AG09319 (cell line): ENCODE measurements at regions not wholly inside any gene's neighbourhood (a gene's known extent, or its start where the extent isn't known, plus 50 kb on each side); places are given as distances from the start of the nearest gene placed in this dataset.

Experiments used
- DNase-seq: peaks from one replicate; pipeline ENCODE4 v3.0.0-alpha.2; 2010; ENCODE audit warnings: low read depth; ENCODE audit errors: extremely low read depth
- TF ChIP-seq, protein P1 (sequence below): IDR thresholded peaks from 2 replicates; pipeline ENCODE4 v1.5.1; 2011; ENCODE audit warnings: low read depth, mild to moderate bottlenecking, inconsistent platforms, low read length, moderate library complexity

DNA sequence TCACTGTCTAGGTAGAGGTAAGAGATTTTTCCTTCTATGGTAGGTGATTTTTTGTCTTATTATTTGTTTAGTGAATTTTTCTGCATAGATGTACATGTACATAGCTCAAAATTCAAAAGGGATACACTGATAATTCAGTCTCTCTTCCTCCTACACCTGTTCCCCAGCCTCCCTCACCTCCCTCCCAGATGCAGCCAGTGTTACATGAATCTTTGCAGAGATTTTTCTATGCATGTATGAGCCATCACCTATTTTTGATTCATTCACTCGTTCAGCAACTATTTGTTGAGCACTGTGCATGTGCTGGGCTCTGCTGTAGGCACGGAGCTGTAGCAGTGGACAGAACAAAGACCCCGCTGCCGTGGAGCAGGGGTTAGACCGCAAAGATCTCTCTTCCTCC lies 218.9 kb downstream of the AACS start:
- TF ChIP-seq, protein P1, sequence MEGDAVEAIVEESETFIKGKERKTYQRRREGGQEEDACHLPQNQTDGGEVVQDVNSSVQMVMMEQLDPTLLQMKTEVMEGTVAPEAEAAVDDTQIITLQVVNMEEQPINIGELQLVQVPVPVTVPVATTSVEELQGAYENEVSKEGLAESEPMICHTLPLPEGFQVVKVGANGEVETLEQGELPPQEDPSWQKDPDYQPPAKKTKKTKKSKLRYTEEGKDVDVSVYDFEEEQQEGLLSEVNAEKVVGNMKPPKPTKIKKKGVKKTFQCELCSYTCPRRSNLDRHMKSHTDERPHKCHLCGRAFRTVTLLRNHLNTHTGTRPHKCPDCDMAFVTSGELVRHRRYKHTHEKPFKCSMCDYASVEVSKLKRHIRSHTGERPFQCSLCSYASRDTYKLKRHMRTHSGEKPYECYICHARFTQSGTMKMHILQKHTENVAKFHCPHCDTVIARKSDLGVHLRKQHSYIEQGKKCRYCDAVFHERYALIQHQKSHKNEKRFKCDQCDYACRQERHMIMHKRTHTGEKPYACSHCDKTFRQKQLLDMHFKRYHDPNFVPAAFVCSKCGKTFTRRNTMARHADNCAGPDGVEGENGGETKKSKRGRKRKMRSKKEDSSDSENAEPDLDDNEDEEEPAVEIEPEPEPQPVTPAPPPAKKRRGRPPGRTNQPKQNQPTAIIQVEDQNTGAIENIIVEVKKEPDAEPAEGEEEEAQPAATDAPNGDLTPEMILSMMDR: no peak

DNA sequence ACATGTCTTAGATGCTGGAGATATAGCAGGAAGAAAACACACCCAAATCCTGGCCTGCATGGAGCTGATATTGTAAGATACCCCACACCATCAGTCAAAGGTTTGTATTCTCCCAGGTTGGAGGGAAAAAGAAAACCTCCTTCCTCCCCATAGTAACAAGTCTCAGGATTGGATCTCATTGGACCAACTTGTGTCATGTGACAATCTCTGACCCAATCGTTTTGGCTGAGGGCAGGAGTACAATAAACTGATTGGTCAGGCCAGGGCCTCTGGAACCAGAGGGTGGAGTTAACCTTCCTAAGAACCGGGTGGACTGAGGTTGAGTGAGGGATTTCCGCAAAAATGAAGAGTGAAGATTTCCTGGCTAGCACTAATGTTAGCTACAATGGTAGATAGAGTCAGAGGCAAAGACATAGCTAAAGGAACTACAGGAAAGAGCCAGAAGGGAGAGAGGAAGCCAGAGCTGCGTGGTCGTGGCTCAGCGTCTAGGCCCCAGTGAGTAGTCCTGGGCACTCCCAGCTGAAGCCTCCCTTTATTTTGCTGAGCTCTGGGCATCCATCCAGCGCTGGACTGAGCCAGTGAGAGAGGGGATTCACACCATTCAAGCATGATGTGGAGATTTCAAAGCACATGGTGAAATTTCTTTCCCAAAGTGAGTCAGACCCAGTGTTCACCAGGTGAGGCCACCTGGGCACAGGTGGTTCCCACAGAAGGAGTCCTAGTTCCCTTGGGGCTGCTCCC lies 219.9 kb downstream of the AACS start:
- no peak for DNase-seq
- TF ChIP-seq, protein P1: no peak

More for the DNA sequence above, 218.9 kb downstream of the AACS start:
- DNase-seq: no peak

DNA sequence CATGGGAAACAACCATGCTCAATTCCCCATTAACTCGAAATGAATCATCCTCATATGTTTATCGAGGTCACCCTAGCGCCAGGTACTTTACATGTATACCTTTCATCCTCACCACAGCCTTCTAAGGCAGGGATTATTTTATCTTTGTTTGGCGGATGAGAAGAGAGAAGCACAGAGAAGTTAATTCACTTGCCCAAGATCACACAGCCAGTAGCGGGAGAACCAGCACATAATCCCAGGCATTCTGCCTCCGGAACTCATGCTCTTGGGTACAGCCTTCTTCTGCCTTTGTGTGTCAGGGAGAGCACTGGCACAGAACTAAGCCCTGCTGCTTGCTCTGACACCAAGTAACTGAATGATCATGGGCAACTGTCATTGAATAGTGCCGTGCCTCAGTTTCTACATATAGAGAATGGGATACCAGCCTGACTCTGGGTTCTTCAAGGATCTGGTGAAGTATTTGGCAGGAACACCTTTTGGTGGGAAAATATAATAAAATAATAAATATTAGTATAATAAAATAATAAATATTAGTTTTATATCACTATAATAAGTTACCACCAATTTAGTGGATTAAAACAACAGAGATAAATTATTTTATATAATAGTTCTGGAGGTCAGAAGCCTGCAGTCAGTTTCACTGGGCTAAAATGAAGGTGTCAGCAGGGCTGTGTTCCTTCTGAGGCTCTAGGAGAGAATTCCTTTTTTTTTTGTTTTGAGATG lies 220.9 kb downstream of the AACS start:
- DNase-seq: no peak
- TF ChIP-seq, protein P1: no peak

DNA sequence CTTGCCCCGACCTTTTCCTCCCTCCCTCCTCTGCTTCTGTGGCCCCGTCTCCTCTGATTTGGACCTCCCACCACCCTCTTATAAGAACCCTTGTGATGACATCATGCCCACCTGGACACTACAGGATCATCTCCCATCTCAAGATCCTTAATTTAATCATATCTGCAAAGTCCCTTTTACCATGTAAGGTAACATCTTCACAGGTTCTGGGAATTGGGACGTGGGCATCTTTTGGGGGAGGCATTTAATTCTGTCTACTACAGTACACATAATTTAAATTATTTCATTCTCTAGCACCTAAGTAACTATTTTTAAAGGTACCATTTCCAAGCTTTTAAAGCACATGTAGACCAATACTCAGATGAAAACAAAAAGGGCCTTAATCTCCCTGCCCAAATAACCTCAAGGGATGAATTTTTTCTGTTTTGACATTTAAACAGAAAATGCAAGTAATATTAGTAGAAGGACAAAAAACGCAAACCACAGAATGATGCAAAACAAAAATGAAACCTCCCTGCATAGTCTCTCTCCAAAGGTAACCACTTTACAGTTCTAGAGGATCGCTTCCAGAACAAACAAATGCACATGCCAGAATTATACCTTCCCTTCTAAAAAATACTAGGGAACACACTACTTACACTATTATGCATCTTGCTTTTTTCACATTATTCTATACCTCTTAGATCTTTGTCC lies 222.1 kb downstream of the AACS start:
- TF ChIP-seq, protein P1: no peak

DNA sequence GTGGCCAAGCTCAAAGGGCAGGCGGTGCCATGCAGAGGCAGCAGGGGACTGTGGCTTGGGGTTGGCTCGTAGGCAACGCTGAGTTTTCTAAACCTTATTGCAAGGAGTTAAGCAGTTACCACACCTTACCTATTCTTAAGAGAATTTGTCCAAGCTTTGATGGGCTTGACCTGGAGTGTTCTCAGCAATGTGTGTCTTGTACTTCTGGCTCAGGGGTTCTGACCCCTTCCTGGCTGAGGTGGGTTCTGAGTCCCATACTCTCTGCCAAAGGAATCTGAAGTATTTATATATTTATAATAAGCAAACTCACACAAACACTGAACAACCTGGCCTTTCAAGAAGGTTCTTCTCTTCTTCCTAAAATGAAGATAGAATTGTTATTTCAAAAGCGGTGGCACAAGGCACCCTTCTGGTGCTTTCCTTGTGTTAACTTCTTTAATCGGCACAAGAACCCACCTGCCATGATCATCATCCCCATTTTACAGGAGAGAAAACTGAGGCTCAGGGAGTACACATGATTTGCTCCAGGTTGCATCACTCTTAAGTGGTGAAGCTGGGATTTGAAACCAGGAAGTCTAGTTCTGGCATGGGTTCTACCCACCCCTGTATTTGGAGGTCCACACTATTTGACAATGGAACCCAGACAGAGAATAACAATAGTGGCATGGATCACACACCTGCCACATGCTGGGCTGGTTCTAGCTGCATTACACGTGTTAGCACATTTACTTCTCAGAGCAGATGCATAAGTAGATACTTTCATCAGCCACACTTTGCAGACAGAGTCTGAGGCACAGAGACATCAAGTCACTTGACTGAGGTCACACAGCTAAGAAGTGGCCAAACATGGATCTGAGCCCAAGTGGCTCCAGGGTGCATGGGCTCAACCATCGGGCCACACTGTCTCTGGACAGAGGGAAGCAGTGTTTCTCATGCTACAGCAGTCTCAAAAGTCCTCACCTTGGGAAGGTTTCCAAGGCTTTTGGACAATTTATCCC lies 224.0 kb downstream of the AACS start:
- no peak for DNase-seq
- TF ChIP-seq, protein P1: no peak

More for the DNA sequence above, 222.1 kb downstream of the AACS start:
- no peak for DNase-seq

DNA sequence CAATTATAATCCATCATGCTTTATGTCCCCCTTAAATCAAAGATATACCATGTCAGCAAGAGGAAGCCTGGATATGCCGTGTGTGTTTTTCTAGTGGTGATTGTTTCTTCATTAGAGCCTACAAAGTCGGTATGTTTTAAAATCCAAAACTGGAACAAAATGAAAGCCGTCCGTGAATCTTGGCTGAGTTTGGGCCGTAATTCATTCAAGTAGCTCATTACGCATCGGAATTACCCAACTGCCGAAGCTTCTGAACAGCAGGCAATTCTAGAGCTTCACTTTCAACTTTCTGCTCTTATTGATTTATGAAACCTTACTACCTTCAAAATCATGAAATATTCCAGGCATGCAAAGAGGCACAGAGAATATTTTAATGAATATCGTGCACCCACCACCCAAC lies 224.7 kb downstream of the AACS start:
- TF ChIP-seq, protein P1: no peak
- DNase-seq: no peak
